D721Med (cell line): ENCODE measurements at regions not wholly inside any gene's neighbourhood (a gene's known extent, or its start where the extent isn't known, plus 50 kb on each side); places are given as distances from the start of the nearest gene placed in this dataset.
A peak's percentile ranks its signal among the peaks of the same experiment; 100 is the strongest.

Experiments used
- DNase-seq: peaks from one replicate; pipeline ENCODE4 v3.0.0; 2011; ENCODE audit warnings: low spot score; ENCODE audit not compliant: insufficient read length
- FAIRE-seq: peaks from 2 replicates; lab custom pipeline; 2011; peaks lifted over from hg19 to GRCh38; lab: Jason Lieb, UNC
- TF ChIP-seq, protein P1 (sequence below): IDR thresholded peaks from 2 replicates; pipeline ENCODE4 v1.5.1; 2012; ENCODE audit warnings: mild to moderate bottlenecking, control low read depth; ENCODE audit not compliant: insufficient read depth; ENCODE audit errors: missing control alignments

DNA sequence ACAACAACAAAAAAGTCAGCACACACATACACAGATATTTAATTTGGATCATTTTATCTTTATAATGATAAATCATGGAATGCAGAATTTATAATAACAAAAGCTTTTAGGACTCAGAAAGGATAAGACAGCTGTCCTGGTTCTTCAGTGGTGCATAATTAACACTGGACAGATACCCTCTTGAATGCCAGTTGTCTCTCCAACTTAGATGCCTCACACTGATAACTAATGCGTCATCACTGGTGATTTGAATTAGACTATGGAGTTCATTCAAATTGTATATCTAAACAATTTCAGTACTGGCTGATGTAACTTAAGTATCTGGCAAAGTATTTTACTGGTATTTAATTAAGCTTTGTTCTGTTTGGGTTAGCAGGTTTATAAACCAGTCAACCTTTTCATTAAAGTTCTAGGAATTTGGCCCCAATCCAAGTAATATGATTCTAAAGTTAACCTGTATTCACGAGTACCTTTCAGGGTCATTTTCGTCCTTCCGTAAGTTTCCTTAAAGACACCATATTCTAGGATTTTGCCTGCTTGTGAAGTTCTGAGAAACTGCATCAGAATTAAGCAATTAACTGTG, 1199.5 kb upstream of the TMPRSS15 start:
- FAIRE-seq: no peak
- TF ChIP-seq, protein P1, sequence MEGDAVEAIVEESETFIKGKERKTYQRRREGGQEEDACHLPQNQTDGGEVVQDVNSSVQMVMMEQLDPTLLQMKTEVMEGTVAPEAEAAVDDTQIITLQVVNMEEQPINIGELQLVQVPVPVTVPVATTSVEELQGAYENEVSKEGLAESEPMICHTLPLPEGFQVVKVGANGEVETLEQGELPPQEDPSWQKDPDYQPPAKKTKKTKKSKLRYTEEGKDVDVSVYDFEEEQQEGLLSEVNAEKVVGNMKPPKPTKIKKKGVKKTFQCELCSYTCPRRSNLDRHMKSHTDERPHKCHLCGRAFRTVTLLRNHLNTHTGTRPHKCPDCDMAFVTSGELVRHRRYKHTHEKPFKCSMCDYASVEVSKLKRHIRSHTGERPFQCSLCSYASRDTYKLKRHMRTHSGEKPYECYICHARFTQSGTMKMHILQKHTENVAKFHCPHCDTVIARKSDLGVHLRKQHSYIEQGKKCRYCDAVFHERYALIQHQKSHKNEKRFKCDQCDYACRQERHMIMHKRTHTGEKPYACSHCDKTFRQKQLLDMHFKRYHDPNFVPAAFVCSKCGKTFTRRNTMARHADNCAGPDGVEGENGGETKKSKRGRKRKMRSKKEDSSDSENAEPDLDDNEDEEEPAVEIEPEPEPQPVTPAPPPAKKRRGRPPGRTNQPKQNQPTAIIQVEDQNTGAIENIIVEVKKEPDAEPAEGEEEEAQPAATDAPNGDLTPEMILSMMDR: no peak
- DNase-seq: no peak

DNA sequence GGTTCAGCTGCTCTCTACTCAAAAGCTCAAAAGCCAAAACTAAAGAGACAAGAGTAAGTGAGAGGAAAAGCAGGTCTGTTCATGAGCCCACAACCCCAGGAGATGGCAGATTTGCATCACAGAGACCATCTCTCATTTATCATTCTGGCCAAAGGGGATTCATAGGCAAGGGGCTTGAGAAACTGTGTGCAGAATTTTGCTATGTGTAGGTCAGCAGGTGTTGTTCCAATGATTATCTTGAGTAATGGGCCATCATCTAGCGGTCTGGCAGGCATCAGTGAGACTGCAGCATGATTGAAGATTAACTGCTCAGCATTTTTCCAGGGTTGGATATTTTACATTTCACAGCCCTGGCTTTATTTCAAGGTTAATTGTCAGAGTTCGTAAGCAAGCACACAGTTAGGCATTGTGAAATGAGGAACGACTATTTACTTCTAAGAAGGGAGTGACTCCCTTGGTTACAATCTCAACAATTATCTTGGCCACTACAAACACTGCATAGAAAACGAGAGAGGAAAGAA, 1204.6 kb upstream of the TMPRSS15 start:
- DNase-seq: no peak

DNA sequence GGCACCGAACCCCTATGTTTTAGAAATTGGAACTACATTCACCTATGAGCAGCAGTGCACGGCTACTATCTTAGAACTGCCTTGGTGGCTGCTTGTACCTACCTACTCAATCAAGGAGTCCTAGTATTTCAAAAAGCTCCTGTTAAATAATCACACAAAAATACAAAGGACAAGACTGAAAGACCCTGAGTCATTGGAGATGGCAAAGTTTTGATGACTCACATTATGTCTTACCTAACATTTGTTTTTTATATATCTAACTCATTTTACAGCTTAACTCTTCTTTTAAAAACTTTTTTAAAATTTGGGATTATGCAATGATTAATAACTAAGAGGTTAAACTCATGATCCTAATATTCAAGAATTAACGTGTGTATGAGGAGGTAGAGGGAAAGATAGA, 1206.0 kb upstream of the TMPRSS15 start:
- TF ChIP-seq, protein P1: no peak
- FAIRE-seq: no peak
- DNase-seq: no peak

More for the DNA sequence above, 1204.6 kb upstream of the TMPRSS15 start:
- FAIRE-seq: peak; percentile 73
- TF ChIP-seq, protein P1: peak; percentile 34

DNA sequence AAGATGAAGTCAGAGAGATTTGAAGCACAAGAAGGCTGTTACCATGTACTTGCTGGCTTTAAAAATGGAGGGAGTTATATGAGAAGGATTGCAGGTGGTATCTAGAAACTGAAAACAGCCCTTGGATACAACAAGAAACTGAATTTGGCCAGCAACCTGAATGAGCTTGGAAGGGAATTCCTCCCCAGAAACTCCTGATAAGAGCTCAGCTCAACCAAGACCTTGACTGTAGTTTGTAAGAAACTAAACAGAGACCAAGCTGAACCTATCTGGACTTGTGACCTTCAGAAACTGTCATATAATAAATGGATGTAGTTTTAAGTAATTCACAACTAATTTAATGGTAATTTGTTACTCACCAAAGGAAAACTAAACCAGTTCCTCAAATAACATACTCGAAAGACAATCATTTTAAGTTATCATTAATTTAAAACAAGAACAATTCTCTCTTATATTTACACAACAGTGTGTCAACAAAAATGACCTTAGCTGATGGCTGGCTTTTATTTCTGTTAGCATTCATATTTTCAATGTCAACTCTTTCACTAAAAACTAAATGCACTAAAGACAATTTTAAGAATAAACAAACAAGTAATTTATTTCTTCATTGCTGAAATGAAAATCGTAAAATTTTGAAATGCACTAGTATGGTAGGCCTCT, 1218.4 kb upstream of the TMPRSS15 start:
- DNase-seq: no peak
- TF ChIP-seq, protein P1: no peak
- FAIRE-seq: no peak

DNA sequence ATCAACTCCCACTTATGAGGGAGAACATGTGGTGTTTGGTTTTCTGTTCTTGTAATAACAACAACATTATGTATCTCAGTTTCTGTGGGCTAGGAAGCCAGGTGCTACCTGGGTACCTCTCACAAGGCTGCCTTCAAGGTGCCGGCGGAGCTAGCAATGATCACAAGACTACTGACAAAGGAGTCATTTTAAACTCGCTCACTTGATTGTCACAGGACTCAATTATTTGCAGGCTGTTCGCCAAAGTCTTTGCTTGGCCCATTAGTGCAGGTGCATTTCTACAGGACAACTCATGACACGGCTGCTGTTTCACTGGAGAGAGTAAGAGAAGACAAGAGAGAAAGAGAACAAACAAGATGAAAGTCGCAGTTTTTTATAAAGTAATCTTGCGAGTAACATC, 1237.4 kb upstream of the TMPRSS15 start:
- FAIRE-seq (no peak), DNase-seq (no peak)
- TF ChIP-seq, protein P1: no peak

DNA sequence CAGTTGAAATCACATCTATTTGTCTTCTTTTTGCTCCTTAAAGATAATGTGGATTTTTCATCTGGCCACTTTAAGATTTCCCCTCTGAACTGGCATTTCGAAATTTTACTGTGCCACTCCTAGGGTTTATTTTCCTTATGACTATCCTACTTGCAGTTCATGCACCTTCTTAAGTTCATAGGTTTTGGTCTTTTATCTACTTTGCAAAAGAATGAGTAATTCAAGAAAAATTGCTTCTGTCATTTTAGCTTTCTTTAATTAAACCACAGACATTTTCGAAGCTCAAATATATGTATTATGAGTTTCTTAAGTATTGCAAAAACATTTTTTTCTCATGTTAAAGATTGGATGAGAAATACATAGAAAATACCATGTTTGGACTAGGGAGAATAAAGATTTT, 1244.8 kb upstream of the TMPRSS15 start:
- TF ChIP-seq, protein P1: no peak
- FAIRE-seq (no peak), DNase-seq (no peak)

DNA sequence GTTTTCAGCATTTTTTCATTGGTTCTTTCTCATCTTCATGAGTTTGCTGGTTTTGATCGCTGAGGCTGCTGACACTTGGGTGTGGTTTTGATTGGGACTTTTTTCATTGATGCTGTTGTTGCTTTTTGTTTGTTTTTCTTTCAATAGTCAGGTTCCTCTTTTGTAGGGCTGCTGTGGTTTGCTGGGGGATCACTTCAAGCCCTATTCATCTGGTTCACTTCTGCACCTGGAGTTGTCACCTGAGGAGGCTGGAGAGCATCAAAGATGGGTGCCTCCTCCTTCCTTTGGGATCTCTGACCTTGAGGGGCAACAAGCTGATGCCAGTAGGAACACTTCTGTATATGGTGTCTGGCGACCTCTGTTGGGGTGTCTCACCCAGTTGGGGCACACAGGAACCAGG, 1279.9 kb upstream of the TMPRSS15 start:
- TF ChIP-seq, protein P1: no peak
- FAIRE-seq (no peak), DNase-seq (no peak)
